GM12865 (cell line): ENCODE measurements at regions not wholly inside any gene's neighbourhood (a gene's known extent, or its start where the extent isn't known, plus 50 kb on each side); places are given as distances from the start of the nearest gene placed in this dataset.

Source experiments
- DNase-seq: peaks from one replicate; pipeline ENCODE4 v3.0.0; 2010; ENCODE audit warnings: low read depth
- H3K4me3 ChIP-seq: 2 replicates; pipeline ENCODE4 v1.5.1; 2011; ENCODE audit warnings: mild to moderate bottlenecking, low read depth, low read length, control low read depth
- TF ChIP-seq, protein P1 (sequence below): IDR thresholded peaks from 2 replicates; pipeline ENCODE4 v1.5.1; 2011; ENCODE audit warnings: low read length, control low read depth, low read depth, inconsistent platforms; ENCODE audit not compliant: insufficient read depth; ENCODE audit errors: missing control alignments

DNA sequence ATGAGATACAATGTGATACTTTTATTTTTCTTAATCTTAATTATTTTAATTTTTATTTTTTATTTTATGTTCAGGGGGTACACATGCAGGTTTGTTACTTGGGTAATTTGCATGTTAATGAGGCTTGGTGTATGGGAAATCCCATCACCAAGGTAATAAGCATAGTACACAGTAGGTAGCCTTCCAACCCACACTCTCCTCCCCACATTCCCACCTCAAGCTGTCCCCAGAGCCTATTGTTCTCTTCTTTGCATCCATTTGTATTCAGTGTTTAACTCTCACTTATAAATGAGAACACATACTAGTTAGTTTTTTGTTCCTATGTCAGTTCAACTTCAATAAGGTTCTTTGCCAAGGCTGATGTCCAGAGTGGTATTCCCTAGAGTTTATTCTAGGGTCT lies 1375.4 kb downstream of the NSUN3 start:
- TF ChIP-seq, protein P1, sequence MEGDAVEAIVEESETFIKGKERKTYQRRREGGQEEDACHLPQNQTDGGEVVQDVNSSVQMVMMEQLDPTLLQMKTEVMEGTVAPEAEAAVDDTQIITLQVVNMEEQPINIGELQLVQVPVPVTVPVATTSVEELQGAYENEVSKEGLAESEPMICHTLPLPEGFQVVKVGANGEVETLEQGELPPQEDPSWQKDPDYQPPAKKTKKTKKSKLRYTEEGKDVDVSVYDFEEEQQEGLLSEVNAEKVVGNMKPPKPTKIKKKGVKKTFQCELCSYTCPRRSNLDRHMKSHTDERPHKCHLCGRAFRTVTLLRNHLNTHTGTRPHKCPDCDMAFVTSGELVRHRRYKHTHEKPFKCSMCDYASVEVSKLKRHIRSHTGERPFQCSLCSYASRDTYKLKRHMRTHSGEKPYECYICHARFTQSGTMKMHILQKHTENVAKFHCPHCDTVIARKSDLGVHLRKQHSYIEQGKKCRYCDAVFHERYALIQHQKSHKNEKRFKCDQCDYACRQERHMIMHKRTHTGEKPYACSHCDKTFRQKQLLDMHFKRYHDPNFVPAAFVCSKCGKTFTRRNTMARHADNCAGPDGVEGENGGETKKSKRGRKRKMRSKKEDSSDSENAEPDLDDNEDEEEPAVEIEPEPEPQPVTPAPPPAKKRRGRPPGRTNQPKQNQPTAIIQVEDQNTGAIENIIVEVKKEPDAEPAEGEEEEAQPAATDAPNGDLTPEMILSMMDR, result no peak
- no peak for DNase-seq
- no peak overlapping the region for H3K4me3 ChIP-seq

GRCh38 chr3:95442766-95443165 lies 1371.6 kb upstream of the EPHA6 start:
- TF ChIP-seq, protein P1, result no peak
- no peak overlapping the region for H3K4me3 ChIP-seq
- no peak for DNase-seq

- no peak overlapping the region for H3K4me3 ChIP-seq
- TF ChIP-seq, protein P1, result no peak
- DNase-seq, result no peak
Measured at GRCh38 chr3:95449841-95450240, 1364.6 kb upstream of the EPHA6 start.

DNA sequence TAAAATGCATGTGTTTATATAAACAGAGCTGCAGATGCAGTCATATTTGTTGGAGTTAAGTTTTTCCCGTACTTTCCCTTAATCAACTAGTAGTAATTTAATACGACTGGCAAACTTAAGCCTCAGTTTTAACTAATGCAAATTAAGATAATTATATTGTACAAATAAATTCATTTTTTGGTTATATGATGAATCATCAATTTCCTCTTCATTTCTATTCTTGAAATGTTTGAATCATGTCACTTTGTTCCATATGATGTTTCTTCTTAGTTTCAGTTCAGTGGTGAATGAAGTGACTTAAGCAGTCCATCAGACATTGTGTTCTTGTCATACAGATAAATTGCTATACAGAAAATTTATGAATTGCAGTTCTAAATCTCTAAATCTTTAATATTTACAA lies 1361.2 kb upstream of the EPHA6 start:
- H3K4me3 ChIP-seq, result no peak overlapping the region
- no peak for DNase-seq
- TF ChIP-seq, protein P1, result no peak

GRCh38 chr3:95456835-95457234 lies 1357.6 kb upstream of the EPHA6 start:
- H3K4me3 ChIP-seq, result no peak overlapping the region
- DNase-seq, result no peak
- TF ChIP-seq, protein P1, result no peak

GRCh38 chr3:95459706-95460105 lies 1354.7 kb upstream of the EPHA6 start:
- TF ChIP-seq, protein P1, result no peak
- DNase-seq, result no peak
- H3K4me3 ChIP-seq, result no peak overlapping the region

DNA sequence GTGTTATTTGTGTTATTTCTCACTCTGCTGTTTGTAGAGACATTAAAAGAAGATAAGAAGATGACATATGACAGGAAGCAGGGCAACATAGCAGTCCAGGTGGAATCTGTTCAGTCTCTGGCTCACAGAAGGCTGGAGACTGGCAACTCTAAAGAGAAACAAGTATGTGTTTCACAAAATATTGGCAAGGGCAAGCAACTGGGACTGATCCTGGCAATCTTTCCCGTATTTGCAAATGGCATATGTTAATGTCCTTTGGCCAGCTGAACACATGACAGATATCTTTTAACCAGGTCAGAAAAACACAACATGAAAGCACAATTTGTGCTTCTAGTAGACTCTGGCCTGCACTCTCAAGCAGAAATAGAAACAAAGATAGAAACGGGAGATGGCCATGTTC lies 1354.1 kb upstream of the EPHA6 start:
- H3K4me3 ChIP-seq, result no peak overlapping the region
- TF ChIP-seq, protein P1, result no peak
- no peak for DNase-seq
